NCI-H2196 treated with DMSO at 0.1 percent for 48 hours (cell line): ENCODE measurements at regions not wholly inside any gene's neighbourhood (a gene's known extent, or its start where the extent isn't known, plus 50 kb on each side); places are given as distances from the start of the nearest gene placed in this dataset.
"Not testable (repeated sequence)": the region's sequence is repeated elsewhere in the genome, so short reads cannot be mapped to it uniquely, and the experiment has no call there.

Source experiments
- DNase-seq: peaks from one replicate; lab custom pipeline; 2025; ENCODE audit not compliant: unreplicated experiment; lab: John Stamatoyannopoulos, UW

GRCh38 chr21:31417214-31417613 lies 73.2 kb upstream of the TIAM1 start:
- DNase-seq: not testable (repeated sequence)

- no peak for DNase-seq
These were observed 72.4 kb upstream of the TIAM1 start for GRCh38 chr21:31416465-31416864.

GRCh38 chr21:31414263-31415000 lies 70.4 kb upstream of the TIAM1 start:
- no peak for DNase-seq

GRCh38 chr21:31413698-31414097 lies 69.6 kb upstream of the TIAM1 start:
- DNase-seq: no peak

- DNase-seq: no peak
These were observed 66.6 kb upstream of the TIAM1 start for GRCh38 chr21:31410499-31411131.

GRCh38 chr21:31409831-31410487 lies 65.9 kb upstream of the TIAM1 start:
- DNase-seq: no peak

- DNase-seq: no peak
These were observed 64.4 kb upstream of the TIAM1 start for GRCh38 chr21:31408301-31409088.

GRCh38 chr21:31406510-31406909 lies 62.4 kb upstream of the TIAM1 start:
- no peak for DNase-seq

GRCh38 chr21:31405604-31406003 lies 61.5 kb upstream of the TIAM1 start:
- DNase-seq: no peak

- no peak for DNase-seq
These were observed 59.7 kb upstream of the TIAM1 start for GRCh38 chr21:31403596-31404333.

- DNase-seq: no peak
These were observed 55.5 kb upstream of the TIAM1 start for GRCh38 chr21:31399591-31399990.

- DNase-seq: no peak
These were observed 54.5 kb upstream of the TIAM1 start for GRCh38 chr21:31398574-31398973.

GRCh38 chr21:31397939-31398338 lies 53.9 kb upstream of the TIAM1 start:
- DNase-seq: no peak

- no peak for DNase-seq
These were observed 53.5 kb upstream of the TIAM1 start for GRCh38 chr21:31397515-31397926.

GRCh38 chr21:31397030-31397429 lies 53.0 kb upstream of the TIAM1 start:
- DNase-seq: no peak

GRCh38 chr21:31396399-31396798 lies 52.3 kb upstream of the TIAM1 start:
- DNase-seq: no peak

- no peak for DNase-seq
These were observed 51.7 kb upstream of the TIAM1 start for GRCh38 chr21:31395791-31396190.

- DNase-seq: no peak
These were observed 51.2 kb upstream of the TIAM1 start for GRCh38 chr21:31395268-31395667.

GRCh38 chr21:31394309-31394708 lies 50.2 kb upstream of the TIAM1 start:
- no peak for DNase-seq
